Fibroblast of villous mesenchyme (primary cell): ENCODE measurements at regions not wholly inside any gene's neighbourhood (a gene's known extent, or its start where the extent isn't known, plus 50 kb on each side); places are given as distances from the start of the nearest gene placed in this dataset.

Experiments
- DNase-seq: peaks from one replicate; pipeline ENCODE4 v3.0.0-alpha.2; 2010; ENCODE audit warnings: low read depth
- H3K4me3 ChIP-seq: 2 replicates; pipeline ENCODE4 v1.5.1; 2011; ENCODE audit warnings: low read depth, mild to moderate bottlenecking, low read length
- TF ChIP-seq, protein P1 (sequence below): IDR thresholded peaks from 2 replicates; pipeline ENCODE4 v1.5.1; 2012; ENCODE audit warnings: low read depth, mild to moderate bottlenecking, low read length; ENCODE audit not compliant: insufficient read depth

GRCh38 chr2:66217039-66217585 is 217.8 kb upstream of the MEIS1 start:
- TF ChIP-seq, protein P1, sequence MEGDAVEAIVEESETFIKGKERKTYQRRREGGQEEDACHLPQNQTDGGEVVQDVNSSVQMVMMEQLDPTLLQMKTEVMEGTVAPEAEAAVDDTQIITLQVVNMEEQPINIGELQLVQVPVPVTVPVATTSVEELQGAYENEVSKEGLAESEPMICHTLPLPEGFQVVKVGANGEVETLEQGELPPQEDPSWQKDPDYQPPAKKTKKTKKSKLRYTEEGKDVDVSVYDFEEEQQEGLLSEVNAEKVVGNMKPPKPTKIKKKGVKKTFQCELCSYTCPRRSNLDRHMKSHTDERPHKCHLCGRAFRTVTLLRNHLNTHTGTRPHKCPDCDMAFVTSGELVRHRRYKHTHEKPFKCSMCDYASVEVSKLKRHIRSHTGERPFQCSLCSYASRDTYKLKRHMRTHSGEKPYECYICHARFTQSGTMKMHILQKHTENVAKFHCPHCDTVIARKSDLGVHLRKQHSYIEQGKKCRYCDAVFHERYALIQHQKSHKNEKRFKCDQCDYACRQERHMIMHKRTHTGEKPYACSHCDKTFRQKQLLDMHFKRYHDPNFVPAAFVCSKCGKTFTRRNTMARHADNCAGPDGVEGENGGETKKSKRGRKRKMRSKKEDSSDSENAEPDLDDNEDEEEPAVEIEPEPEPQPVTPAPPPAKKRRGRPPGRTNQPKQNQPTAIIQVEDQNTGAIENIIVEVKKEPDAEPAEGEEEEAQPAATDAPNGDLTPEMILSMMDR = no peak
- no peak overlapping the region for H3K4me3 ChIP-seq
- DNase-seq = no peak

DNA sequence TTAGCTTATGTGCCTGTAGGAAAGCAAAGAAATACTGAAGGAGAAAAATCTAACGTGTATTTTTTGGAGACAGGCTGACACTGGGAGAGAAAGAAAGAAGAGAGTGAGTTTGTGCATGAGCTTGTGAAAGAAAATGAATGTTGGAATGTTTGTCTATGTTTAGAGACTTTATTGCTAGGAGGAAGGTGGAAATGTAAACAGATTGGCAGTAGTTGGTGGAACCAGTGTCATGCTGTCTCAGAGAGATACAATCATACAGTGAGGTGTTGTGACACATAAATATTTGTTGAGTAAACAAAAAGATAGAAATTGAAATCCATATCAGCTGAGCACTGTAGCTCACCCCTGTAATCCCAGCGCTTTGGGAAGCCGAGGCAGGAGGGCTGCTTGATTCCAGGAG is 222.2 kb upstream of the MEIS1 start:
- no peak overlapping the region for H3K4me3 ChIP-seq
- TF ChIP-seq, protein P1 = no peak

GRCh38 chr2:66202586-66202985 is 232.3 kb upstream of the MEIS1 start:
- H3K4me3 ChIP-seq = no peak overlapping the region
- TF ChIP-seq, protein P1 = no peak
- no peak for DNase-seq

More for the DNA sequence above, 222.2 kb upstream of the MEIS1 start:
- no peak for DNase-seq

- TF ChIP-seq, protein P1 = no peak
- no peak overlapping the region for H3K4me3 ChIP-seq
- no peak for DNase-seq
These were observed 233.7 kb upstream of the MEIS1 start for GRCh38 chr2:66201242-66201641.

- no peak overlapping the region for H3K4me3 ChIP-seq
- no peak for DNase-seq
- TF ChIP-seq, protein P1 = no peak
These were observed 236.1 kb upstream of the MEIS1 start for GRCh38 chr2:66198873-66199272.

DNA sequence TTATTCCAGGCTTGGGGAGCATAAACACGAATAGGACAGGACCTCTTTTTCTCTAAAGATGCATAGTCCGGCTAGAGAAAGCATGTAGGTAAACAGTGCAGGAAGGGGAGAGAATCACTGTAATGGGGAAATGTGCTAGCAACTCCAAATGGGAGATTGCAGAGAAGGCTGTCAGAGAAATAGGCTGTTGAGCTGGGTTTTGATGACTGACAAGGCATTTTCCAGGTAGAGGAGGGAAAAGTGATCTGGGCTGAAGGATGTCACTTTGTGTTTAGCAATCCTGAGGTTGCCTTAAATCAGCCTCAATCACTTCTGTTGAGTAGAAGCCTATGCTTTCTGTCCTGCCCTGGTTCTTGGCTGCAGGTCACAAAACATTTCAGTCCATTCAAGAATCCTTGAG is 242.0 kb upstream of the MEIS1 start:
- H3K4me3 ChIP-seq = no peak overlapping the region
- TF ChIP-seq, protein P1 = no peak
- DNase-seq = no peak

GRCh38 chr2:66191311-66191710 is 243.6 kb upstream of the MEIS1 start:
- no peak overlapping the region for H3K4me3 ChIP-seq
- TF ChIP-seq, protein P1 = no peak
- DNase-seq = no peak
